K562 (cell line): ENCODE measurements at regions not wholly inside any gene's neighbourhood (a gene's known extent, or its start where the extent isn't known, plus 50 kb on each side); places are given as distances from the start of the nearest gene placed in this dataset.

ENCODE experiments used
- ATAC-seq: fragments of 200-7000 bp; cut with Tn5 transposase; 3 replicates; pipeline ENCODE4 v1.9.1; 2020; ENCODE audit warnings: moderate library complexity
- BruUV-seq: library from RNA; stranded (reverse); fragments of 400-500 nt; replicated peaks from 2 replicates; lab custom pipeline; 2021; lab: Mats Ljungman, UMichigan
- CTCF ChIA-PET: fragments of 300-600 bp; formaldehyde crosslinking; extraction: SDS; loops from one replicate; lab custom pipeline; 2021; ENCODE audit warnings: low intra/inter-chr PET ratio; lab: Yijun Ruan, JAX
- POLR2A ChIA-PET: fragments of 300-600, 350-650 bp; sonication (Branson Sonifier 250); formaldehyde crosslinking; extraction: SDS; loops from one replicate; lab custom pipeline; 2021; ENCODE audit warnings: antibody characterized with exemption, inconsistent platforms; lab: Yijun Ruan, JAX
- DNase-seq, 4 experiments: peaks; one replicate each; pipeline versions ENCODE4 v3.0.0 to v3.0.0-alpha.2; 2011 to 2018; ENCODE audit warnings: low spot score in 3 of 4, mixed read lengths in 3 of 4; ENCODE audit errors: extremely low read depth in 1 of 4
- FAIRE-seq: peaks from 2 replicates; lab custom pipeline; 2011; peaks lifted over from hg19 to GRCh38; lab: Jason Lieb, UNC
- H2AFZ ChIP-seq: 2 replicates; pipeline ENCODE4 v1.6.0; 2011; ENCODE audit warnings: low read depth, low read length, control low read depth, inconsistent platforms
- H3K27ac ChIP-seq: fragments of 200-600 bp; 3 replicates; pipeline ENCODE4 v1.8.0; 2011; ENCODE audit warnings: low read depth, mild to moderate bottlenecking, control low read depth, inconsistent platforms, low read length, moderate library complexity, mixed read lengths; ENCODE audit errors: extremely low read depth
- H3K27me3 ChIP-seq, 2 experiments: fragments of 300-600 bp in 1 of 2; 2 replicates in 1 of 2; 3 replicates in 1 of 2; pipeline versions ENCODE4 v1.6.0 to v1.8.0; 2011; ENCODE audit warnings: inconsistent platforms in 2 of 2, low read length in 2 of 2, mild to moderate bottlenecking in 1 of 2, mixed read lengths in 1 of 2, moderate library complexity in 1 of 2; ENCODE audit not compliant: control insufficient read depth in 2 of 2, insufficient read depth in 2 of 2
- H3K36me3 ChIP-seq: fragments of 300-600 bp; 3 replicates; pipeline ENCODE4 v1.8.0; 2011; ENCODE audit warnings: mild to moderate bottlenecking, low read length, inconsistent platforms; ENCODE audit not compliant: control insufficient read depth, insufficient read depth
- H3K4me1 ChIP-seq, 2 experiments: fragments of 200-600 bp in 1 of 2; replicated peaks in 1 of 2; 2 replicates in 1 of 2; 3 replicates in 1 of 2; pipeline versions ENCODE4 v1.5.1 to v1.8.0; 2011; ENCODE audit warnings: inconsistent platforms in 2 of 2, low read length in 2 of 2, mild to moderate bottlenecking in 1 of 2, mixed read lengths in 1 of 2, moderate library complexity in 1 of 2; ENCODE audit not compliant: control insufficient read depth in 2 of 2, insufficient read depth in 2 of 2
- H3K4me2 ChIP-seq: 2 replicates; pipeline ENCODE4 v1.6.1; 2011; ENCODE audit warnings: low read length, control low read depth, inconsistent platforms, mixed read lengths; ENCODE audit not compliant: insufficient read depth
- H3K4me3 ChIP-seq: fragments of 200-600 bp; sonication (generic), shearing (Covaris generic); 2 replicates; pipeline ENCODE4 v1.5.1; 2016; ENCODE audit warnings: control low read depth, inconsistent platforms
- H3K79me2 ChIP-seq: fragments of 200-600 bp; 3 replicates; pipeline ENCODE4 v1.8.0; 2011; ENCODE audit warnings: low read length, inconsistent platforms; ENCODE audit not compliant: control insufficient read depth, insufficient read depth
- H3K9ac ChIP-seq, 2 experiments: 2 replicates each; pipeline versions ENCODE4 v1.6.0 to v1.6.1; 2011; ENCODE audit warnings: low read depth in 2 of 2, low read length in 2 of 2, control low read depth in 1 of 2, inconsistent platforms in 1 of 2, mild to moderate bottlenecking in 1 of 2, mixed read lengths in 1 of 2; ENCODE audit not compliant: insufficient read depth in 1 of 2
- H3K9me1 ChIP-seq: one replicate; pipeline ENCODE4 v1.6.0; 2011; ENCODE audit warnings: inconsistent platforms, mild to moderate bottlenecking, low read length, moderate library complexity; ENCODE audit not compliant: control insufficient read depth, insufficient read depth
- H3K9me3 ChIP-seq: replicated peaks from 2 replicates; pipeline ENCODE4 v1.5.1; 2011; ENCODE audit warnings: low read depth, low read length, inconsistent platforms; ENCODE audit not compliant: control insufficient read depth, insufficient read depth
- H4K20me1 ChIP-seq: replicated peaks from 2 replicates; pipeline ENCODE4 v1.6.1; 2011; ENCODE audit warnings: low read length, inconsistent platforms, mixed read lengths; ENCODE audit not compliant: control insufficient read depth, insufficient read depth
- ELK1 ChIP-seq: sonication (generic); formaldehyde crosslinking; IDR thresholded peaks from 2 replicates; pipeline ENCODE4 v1.8.1; 2022; ENCODE audit warnings: missing genetic modification reagents
- FOS ChIP-seq: IDR thresholded peaks from 3 replicates; pipeline ENCODE4 v1.6.1; 2011; ENCODE audit not compliant: insufficient read length; ENCODE audit errors: extremely low read depth
- IRF9 ChIP-seq: fragments of 450-650 bp; IDR thresholded peaks from 2 replicates; pipeline ENCODE4 v1.6.1; 2016; ENCODE audit warnings: missing biosample characterization, missing genetic modification characterization
- MCM2 ChIP-seq: fragments of 450-650 bp; IDR thresholded peaks from 2 replicates; pipeline ENCODE4 v1.6.1; 2017; ENCODE audit warnings: low read depth, mild to moderate bottlenecking
- MXI1 ChIP-seq: IDR thresholded peaks from 2 replicates; pipeline ENCODE4 v1.6.1; 2011; ENCODE audit warnings: low read depth, mild to moderate bottlenecking, improper control_type of control experiment, low read length
- PHF21A ChIP-seq: fragments of 450-650 bp; IDR thresholded peaks from 2 replicates; pipeline ENCODE4 v1.6.1; 2017; ENCODE audit warnings: low read depth, borderline replicate concordance
- POLR2H ChIP-seq: IDR thresholded peaks from 2 replicates; pipeline ENCODE4 v1.6.1; 2016; ENCODE audit warnings: missing genetic modification characterization, low read depth, mild to moderate bottlenecking, control low read depth, missing compliant biosample characterization, moderate library complexity
- SIX5 ChIP-seq, 2 experiments: IDR thresholded peaks; 2 replicates each; pipeline ENCODE4 v1.6.1; 2011; ENCODE audit warnings: low read length in 2 of 2, borderline replicate concordance in 1 of 2, low read depth in 1 of 2, mild to moderate bottlenecking in 1 of 2, moderate library complexity in 1 of 2; ENCODE audit not compliant: insufficient read depth in 1 of 2
- TAL1 ChIP-seq: fragments of 450-650 bp; IDR thresholded peaks from 2 replicates; pipeline ENCODE4 v1.6.1; 2016; ENCODE audit warnings: mild to moderate bottlenecking
- WGBS: fragments of 100-300 bp; shearing (Covaris generic); methylation state at CpG from one replicate; pipeline ENCODE4 v1.1.6; 2016; ENCODE audit warnings: low coverage, mixed read lengths; ENCODE audit not compliant: insufficient coverage; ENCODE audit errors: missing lambda C conversion rate; 5-methylcytosine and 5-hydroxymethylcytosine counted together
- in situ Hi-C: fragments of 300-500 bp; cut with MboI; formaldehyde crosslinking; loops from 4 replicates; pipeline ENCODE4 v1.15.0; 2018; ENCODE audit warnings: inconsistent platforms, mixed read lengths
- intact Hi-C: fragments of 100-400 bp; cut with micrococcal nuclease; formaldehyde crosslinking; loops from 2 replicates; pipeline ENCODE4 v1.14.2; 2022

DNA sequence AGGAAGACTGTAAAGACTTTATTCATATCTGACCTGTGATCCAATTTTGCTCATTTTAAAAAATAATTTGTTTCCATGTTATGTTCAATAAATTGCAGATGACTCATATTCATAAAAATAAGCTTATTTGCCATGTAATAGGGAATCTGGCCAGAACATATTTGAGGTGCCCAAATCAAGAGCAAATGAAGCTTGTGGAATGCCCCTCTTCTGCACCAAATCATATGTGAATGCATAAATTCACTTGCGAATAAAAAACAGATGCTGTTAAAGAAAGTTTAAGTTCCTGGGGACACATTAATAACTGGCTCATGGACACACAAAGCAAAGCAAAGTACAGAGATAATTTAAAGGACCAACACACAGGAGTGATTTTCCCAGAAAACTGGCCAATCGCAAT, 279.0 kb upstream of the CDH2 start:
- Histone ChIP-seq H2AFZ (no peak overlapping the region), H3K4me1 (no peaks in the 10 kb centered on the region), H3K27ac (no peak overlapping the region), H3K79me2 (no peaks in the 10 kb centered on the region), H4K20me1 (no peaks in the 10 kb centered on the region), H3K27me3 (no peaks in the 10 kb centered on the region), H3K4me2 (no peak overlapping the region), H3K9me3 (no peaks in the 10 kb centered on the region), H3K9me1 (no peaks in the 10 kb centered on the region), H3K4me3 (no peak overlapping the region), H3K36me3 (no peaks in the 10 kb centered on the region), H3K9ac (no peak overlapping the region)
- TF ChIP-seq SIX5 (IDR thresholded peaks at IDR 0.05; ENCODE audit: borderline replicate concordance in 1 of 2, insufficient read depth in 1 of 2, low read depth in 1 of 2, low read length in 2 of 2): no peak
- TF ChIP-seq PHF21A: no peak
- TF ChIP-seq ELK1 (CRISPR knock-in tag): no peak
- TF ChIP-seq FOS: no peak
- TF ChIP-seq TAL1: no peak
- TF ChIP-seq IRF9 (tag): no peak
- TF ChIP-seq MCM2: no peak
- TF ChIP-seq MXI1: no peak
- no peak for TF ChIP-seq POLR2H (tag)
- FAIRE-seq (no peak), DNase-seq (no peak), ATAC-seq (no peak)
- intact Hi-C loops: no loop called here
- in situ Hi-C loops: no loop called here
- WGBS: 3% methylated on average over 2 of the region's 2 CpGs
- ChIA-PET POLR2A (no interaction called here), CTCF (no interaction called here)
- no TSS peak for BruUV-seq
